Stimulated activated naive CD8-positive, alpha-beta T cell treated with anti-CD3 and anti-CD28 coated beads, Interleukin-15, Interleukin-2, amounts not matched to agents 100 U/mL and 50 U/mL, for 24 hours (primary cell): ENCODE measurements at regions not wholly inside any gene's neighbourhood (a gene's known extent, or its start where the extent isn't known, plus 50 kb on each side); places are given as distances from the start of the nearest gene placed in this dataset.
"Not testable (repeated sequence)": the region's sequence is repeated elsewhere in the genome, so short reads cannot be mapped to it uniquely, and the experiment has no call there.

Experiments
- ATAC-seq: fragments of 150-1000 bp; cut with Tn5 transposase; one replicate; pipeline ENCODE4 v1.10.0; 2021
- DNase-seq: peaks from one replicate; pipeline ENCODE4 v3.0.0; 2021

- DNase-seq: no peak
- no peak for ATAC-seq
Measured at GRCh38 chr17:5753421-5753820, 169.1 kb upstream of the NLRP1 start.

- DNase-seq (no peak), ATAC-seq (no peak)
Measured at GRCh38 chr17:5757314-5757907, 173.1 kb upstream of the NLRP1 start.

GRCh38 chr17:5758651-5759050 is 174.3 kb upstream of the NLRP1 start:
- DNase-seq: no peak
- no peak for ATAC-seq

GRCh38 chr17:5759501-5759925 is 175.2 kb upstream of the NLRP1 start:
- DNase-seq (no peak), ATAC-seq (no peak)

GRCh38 chr17:5762191-5762590 is 177.9 kb upstream of the NLRP1 start:
- ATAC-seq (no peak), DNase-seq (no peak)

GRCh38 chr17:5763595-5764306 is 179.4 kb upstream of the NLRP1 start:
- no peak for DNase-seq
- ATAC-seq: no peak

GRCh38 chr17:5769593-5770354 is 185.5 kb upstream of the NLRP1 start:
- DNase-seq: no peak

GRCh38 chr17:5770441-5771270 is 186.3 kb upstream of the NLRP1 start:
- ATAC-seq (no peak), DNase-seq (no peak)

More at GRCh38 chr17:5769593-5770354, 185.5 kb upstream of the NLRP1 start:
- no peak for ATAC-seq

- ATAC-seq, DNase-seq: not testable (repeated sequence)
Measured at GRCh38 chr17:5771271-5771577, 186.9 kb upstream of the NLRP1 start.

GRCh38 chr17:5772017-5772416 is 187.7 kb upstream of the NLRP1 start:
- not testable (repeated sequence) for DNase-seq, ATAC-seq

- ATAC-seq (no peak), DNase-seq (no peak)
Measured at GRCh38 chr17:5772720-5773119, 188.4 kb upstream of the NLRP1 start.

GRCh38 chr17:5773816-5774360 is 189.6 kb upstream of the NLRP1 start:
- no peak for DNase-seq
- ATAC-seq: no peak

- no peak for DNase-seq
- no peak for ATAC-seq
Measured at GRCh38 chr17:5775098-5775497, 190.8 kb upstream of the NLRP1 start.

GRCh38 chr17:5780476-5780875 is 196.2 kb upstream of the NLRP1 start:
- ATAC-seq (no peak), DNase-seq (no peak)

GRCh38 chr17:5781236-5781927 is 197.1 kb upstream of the NLRP1 start:
- DNase-seq (no peak), ATAC-seq (no peak)

GRCh38 chr17:5783269-5783668 is 199.0 kb upstream of the NLRP1 start:
- DNase-seq (no peak), ATAC-seq (no peak)

GRCh38 chr17:5783851-5784250 is 199.5 kb upstream of the NLRP1 start:
- no peak for ATAC-seq
- no peak for DNase-seq

GRCh38 chr17:5784791-5785190 is 200.5 kb upstream of the NLRP1 start:
- no peak for DNase-seq
- ATAC-seq: no peak

GRCh38 chr17:5785338-5785737 is 201.0 kb upstream of the NLRP1 start:
- no peak for ATAC-seq
- DNase-seq: no peak

- no peak for ATAC-seq
Measured at GRCh38 chr17:5785867-5786509, 201.7 kb upstream of the NLRP1 start.

GRCh38 chr17:5786510-5786875 is 202.2 kb upstream of the NLRP1 start:
- DNase-seq: no peak
- no peak for ATAC-seq

More at GRCh38 chr17:5785867-5786509, 201.7 kb upstream of the NLRP1 start:
- DNase-seq: no peak
